ENCODE measurements at regions not wholly inside any gene's neighbourhood (a gene's known extent, or its start where the extent isn't known, plus 50 kb on each side); places are given as distances from the start of the nearest gene placed in this dataset.

DNA sequence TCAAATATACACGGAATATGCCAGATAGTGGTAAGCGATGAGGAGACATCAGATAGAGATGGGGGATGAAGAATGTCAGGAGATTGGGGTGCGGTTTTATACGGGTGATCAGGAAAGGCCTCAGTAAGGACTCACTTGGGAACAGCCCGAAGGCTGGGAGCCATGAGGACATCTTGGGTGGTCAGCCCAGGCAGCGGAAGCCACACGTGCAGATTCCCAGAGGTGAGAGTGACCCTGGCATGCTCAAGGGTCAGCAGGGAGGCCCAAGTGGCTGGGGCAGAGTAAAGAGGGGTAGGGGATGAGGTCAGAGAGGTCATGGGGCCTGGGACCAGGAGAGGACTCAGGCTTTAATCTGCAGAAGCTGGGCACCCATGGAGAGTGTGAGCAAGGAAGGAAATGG, 106.6 kb downstream of the MATN1 start:
- intact Hi-C loops (cut with DNase I) = no loop called here
- DNase-seq = no peak
- WGBS, 2 donors = 66% methylated on average over 7 of the region's 7 CpGs
- H3K4me1 ChIP-seq (ENCODE audit: control insufficient read depth in 1 of 2, insufficient read depth in 2 of 2, low read length in 2 of 2) = no peaks in the 10 kb centered on the region
- no peaks in the 10 kb centered on the region for H3K36me3 ChIP-seq (ENCODE audit: control insufficient read depth in 1 of 2, insufficient read depth in 2 of 2, low read length in 1 of 2)
- no peak overlapping the region for H3K4me3 ChIP-seq (ENCODE audit: low read length in 2 of 2)
- H3K27ac ChIP-seq (ENCODE audit: low read depth in 1 of 2, low read length in 2 of 2) = no peak overlapping the region
- H3K9me3 ChIP-seq (ENCODE audit: control insufficient read depth, low read length) = no peaks in the 10 kb centered on the region
- no peak for ATAC-seq (ENCODE audit: low FRiP score)
- H3K27me3 ChIP-seq (ENCODE audit: control insufficient read depth in 1 of 2, insufficient read depth in 2 of 2, low read length in 1 of 2) = no peaks in the 10 kb centered on the region

DNA sequence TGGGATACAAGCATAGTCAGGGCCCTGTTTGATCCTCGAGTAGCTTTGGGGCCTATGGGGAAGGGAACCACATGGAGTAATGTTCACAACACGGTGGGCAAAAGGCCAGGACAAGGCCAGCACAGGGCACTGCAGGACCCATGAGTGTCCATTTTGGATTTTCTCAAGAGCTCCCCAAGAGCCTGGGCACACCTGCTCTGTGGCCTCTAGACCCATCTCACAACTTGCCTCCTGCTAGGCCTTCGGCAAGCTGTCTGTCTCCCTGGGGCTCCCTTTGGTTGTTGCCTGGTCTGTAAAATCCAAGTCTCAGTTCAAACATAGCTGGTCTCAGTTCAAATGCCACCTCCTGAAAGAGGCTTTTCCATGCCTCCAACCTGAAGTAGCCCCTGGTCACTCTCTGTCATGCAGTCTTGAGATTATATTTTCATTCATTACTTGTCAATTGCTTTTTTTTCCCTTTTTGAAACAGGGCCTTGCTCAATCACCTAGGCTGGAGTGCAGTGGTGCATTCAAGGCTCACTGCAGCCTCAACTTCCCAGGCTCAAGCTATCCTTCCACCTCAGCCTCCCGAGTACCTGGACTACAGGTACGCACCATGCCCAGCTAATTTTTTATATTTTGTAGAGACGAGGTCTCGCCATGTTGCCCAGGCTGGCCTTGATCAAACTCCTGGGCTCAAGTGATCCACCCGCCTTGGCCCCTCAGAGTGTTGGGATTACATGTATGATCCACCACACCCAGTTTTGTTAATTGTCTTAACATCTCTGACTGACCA, 107.4 kb downstream of the MATN1 start:
- Histone ChIP-seq H3K4me1 (ENCODE audit: control insufficient read depth in 1 of 2, insufficient read depth in 2 of 2, low read length in 2 of 2) (no peaks in the 10 kb centered on the region), H3K27ac (ENCODE audit: low read depth in 1 of 2, low read length in 2 of 2) (no peak overlapping the region), H3K36me3 (ENCODE audit: control insufficient read depth in 1 of 2, insufficient read depth in 2 of 2, low read length in 1 of 2) (no peaks in the 10 kb centered on the region), H3K9me3 (ENCODE audit: control insufficient read depth, low read length) (no peaks in the 10 kb centered on the region), H3K4me3 (ENCODE audit: low read length in 2 of 2) (no peak overlapping the region), H3K27me3 (ENCODE audit: control insufficient read depth in 1 of 2, insufficient read depth in 2 of 2, low read length in 1 of 2) (no peaks in the 10 kb centered on the region)
- DNase-seq (no peak), ATAC-seq (ENCODE audit: low FRiP score) (no peak)
- intact Hi-C loops (cut with DNase I) = no loop called here
- WGBS, 2 donors = 89 to 92% methylated on average over 8 of the region's 8 CpGs

DNA sequence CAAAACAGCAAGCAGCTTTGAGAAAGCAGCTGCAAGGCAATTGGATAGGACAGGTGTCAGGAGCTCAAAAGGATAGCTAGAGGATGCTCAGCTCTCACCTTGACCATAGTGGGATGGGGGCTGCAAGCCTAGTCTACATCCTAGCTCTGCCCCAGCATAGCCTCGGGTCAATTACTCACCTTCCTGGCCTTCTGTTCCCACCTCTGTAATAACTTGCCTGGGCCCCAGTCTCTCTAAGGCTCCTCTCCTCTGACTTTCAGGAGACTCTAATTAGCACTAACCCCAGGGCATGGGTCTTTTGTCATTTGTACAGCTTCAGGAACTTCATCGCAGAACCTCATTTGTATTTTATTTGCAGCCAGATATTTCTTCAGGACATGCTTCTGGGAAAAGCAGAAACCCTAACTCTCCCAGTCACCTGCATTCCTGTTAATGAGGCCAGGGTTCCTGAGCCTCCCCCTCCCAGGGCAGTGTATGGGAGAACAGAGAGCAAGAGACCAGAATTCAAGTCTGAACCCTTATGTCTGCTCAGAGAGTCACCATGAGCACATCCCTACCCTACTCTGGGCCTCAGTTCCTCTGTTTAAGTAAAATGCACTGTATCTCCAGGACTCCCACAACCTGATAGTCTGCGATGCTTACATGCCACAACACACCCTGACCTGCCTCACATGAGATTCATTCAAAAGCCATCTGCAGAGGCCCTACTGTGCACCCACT, 108.1 kb downstream of the MATN1 start:
- Histone ChIP-seq H3K27ac (ENCODE audit: low read depth in 1 of 2, low read length in 2 of 2) (no peak overlapping the region), H3K9me3 (ENCODE audit: control insufficient read depth, low read length) (no peaks in the 10 kb centered on the region), H3K4me1 (ENCODE audit: control insufficient read depth in 1 of 2, insufficient read depth in 2 of 2, low read length in 2 of 2) (no peaks in the 10 kb centered on the region), H3K4me3 (ENCODE audit: low read length in 2 of 2) (no peak overlapping the region), H3K36me3 (ENCODE audit: control insufficient read depth in 1 of 2, insufficient read depth in 2 of 2, low read length in 1 of 2) (no peaks in the 10 kb centered on the region), H3K27me3 (ENCODE audit: control insufficient read depth in 1 of 2, insufficient read depth in 2 of 2, low read length in 1 of 2) (no peaks in the 10 kb centered on the region)
- no peak for ATAC-seq (ENCODE audit: low FRiP score)
- 79 to 83% methylated on average over 3 of the region's 3 CpGs for WGBS, 2 donors
- intact Hi-C loops (cut with DNase I) = no loop called here
- no peak for DNase-seq

DNA sequence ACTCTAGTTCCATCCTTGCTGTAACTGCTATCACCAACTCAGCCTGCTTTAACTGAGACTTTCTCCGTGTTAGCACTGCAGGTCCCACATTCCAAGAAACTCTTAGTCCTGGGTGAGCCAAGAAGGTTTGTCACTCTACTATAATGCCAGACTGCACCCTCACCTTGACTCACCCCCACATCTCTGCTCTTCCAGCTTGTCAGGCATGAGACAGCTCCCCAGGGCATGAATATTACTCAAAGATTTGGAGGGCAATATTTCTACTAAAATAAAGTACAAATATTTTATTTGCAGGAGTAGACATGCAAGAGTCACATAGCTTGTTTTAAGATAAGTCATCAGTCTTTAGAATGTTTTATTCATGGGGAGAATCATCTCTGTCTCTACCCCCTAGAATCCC, 110.2 kb downstream of the MATN1 start:
- Histone ChIP-seq H3K4me3 (ENCODE audit: low read length in 2 of 2) (no peak overlapping the region), H3K4me1 (ENCODE audit: control insufficient read depth in 1 of 2, insufficient read depth in 2 of 2, low read length in 2 of 2) (no peaks in the 10 kb centered on the region), H3K9me3 (ENCODE audit: control insufficient read depth, low read length) (no peaks in the 10 kb centered on the region), H3K36me3 (ENCODE audit: control insufficient read depth in 1 of 2, insufficient read depth in 2 of 2, low read length in 1 of 2) (no peaks in the 10 kb centered on the region), H3K27me3 (ENCODE audit: control insufficient read depth in 1 of 2, insufficient read depth in 2 of 2, low read length in 1 of 2) (no peaks in the 10 kb centered on the region), H3K27ac (ENCODE audit: low read depth in 1 of 2, low read length in 2 of 2) (no peak overlapping the region)
- 58 to 65% methylated on average over 1 of the region's 1 CpG for whole genome bisulfite sequencing, 2 donors
- DNase-seq = no peak
- no peak for ATAC-seq (ENCODE audit: low FRiP score)
- intact Hi-C loops (cut with DNase I) = no loop called here

DNA sequence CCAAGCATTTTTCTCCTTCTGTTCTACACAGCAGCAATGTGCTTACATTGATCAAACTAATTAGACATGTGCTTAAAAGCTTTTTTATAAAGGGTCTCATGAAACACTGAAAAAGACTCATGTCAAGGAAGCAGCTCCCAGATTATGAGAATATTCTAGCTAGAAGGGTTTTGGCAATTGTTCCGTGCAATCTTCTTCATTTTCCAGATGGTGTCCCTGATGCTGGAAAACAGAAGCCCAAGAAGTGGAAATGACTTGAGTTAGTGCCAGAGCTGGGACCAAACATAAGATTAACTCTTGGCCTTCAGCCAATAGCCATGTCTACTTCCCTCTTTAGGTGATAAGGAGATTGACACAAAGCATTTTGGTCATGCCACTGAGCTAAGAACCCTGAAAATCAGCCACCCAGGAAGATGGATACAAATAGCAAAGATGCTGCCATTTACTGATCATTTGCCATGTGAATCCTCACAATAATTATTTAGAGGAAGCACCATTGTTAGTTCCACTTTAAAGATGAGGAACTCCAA, 110.8 kb downstream of the MATN1 start:
- DNase-seq (no peak), ATAC-seq (ENCODE audit: low FRiP score) (no peak)
- intact Hi-C loops (cut with DNase I) = no loop called here
- H3K27me3 ChIP-seq (ENCODE audit: control insufficient read depth in 1 of 2, insufficient read depth in 2 of 2, low read length in 1 of 2) = no peaks in the 10 kb centered on the region
- 68 to 84% methylated on average over 1 of the region's 1 CpG for WGBS, 2 donors
- no peak overlapping the region for H3K4me3 ChIP-seq (ENCODE audit: low read length in 2 of 2)
- H3K27ac ChIP-seq (ENCODE audit: low read depth in 1 of 2, low read length in 2 of 2) = no peak overlapping the region
- no peaks in the 10 kb centered on the region for H3K4me1 ChIP-seq (ENCODE audit: control insufficient read depth in 1 of 2, insufficient read depth in 2 of 2, low read length in 2 of 2)
- no peaks in the 10 kb centered on the region for H3K36me3 ChIP-seq (ENCODE audit: control insufficient read depth in 1 of 2, insufficient read depth in 2 of 2, low read length in 1 of 2)
- H3K9me3 ChIP-seq (ENCODE audit: control insufficient read depth, low read length) = no peaks in the 10 kb centered on the region

DNA sequence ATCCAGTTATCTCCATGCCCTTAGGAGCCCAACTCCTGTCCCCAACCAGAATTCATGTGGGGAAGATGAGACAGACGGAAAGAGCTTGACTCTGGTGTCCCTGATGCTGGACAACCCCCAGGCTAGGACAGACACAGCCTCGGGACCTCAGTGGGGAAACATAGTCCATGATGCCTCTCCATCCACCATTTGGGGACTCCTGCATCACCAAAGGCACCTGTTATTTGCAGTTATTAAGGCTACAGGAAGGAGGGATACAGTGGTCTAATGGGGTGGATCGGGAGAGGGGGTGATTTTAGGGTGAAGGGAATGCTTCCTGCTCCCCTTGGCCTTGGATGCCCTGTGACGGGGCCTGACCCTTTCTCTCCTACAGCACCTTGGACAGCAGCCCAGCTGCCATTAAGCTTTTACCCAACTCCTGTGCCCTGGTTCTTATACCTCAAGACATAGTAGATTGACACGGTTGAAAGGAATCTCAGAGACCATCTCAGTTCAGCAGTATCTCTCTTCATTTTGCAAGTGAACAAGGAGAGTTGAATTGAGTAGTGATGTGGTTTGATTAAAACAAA, 111.6 kb downstream of the MATN1 start:
- whole genome bisulfite sequencing, 2 donors = 46 to 59% methylated on average over 5 of the region's 5 CpGs
- no peaks in the 10 kb centered on the region for H3K27me3 ChIP-seq (ENCODE audit: control insufficient read depth in 1 of 2, insufficient read depth in 2 of 2, low read length in 1 of 2)
- no peak overlapping the region for H3K27ac ChIP-seq (ENCODE audit: low read depth in 1 of 2, low read length in 2 of 2)
- no peak overlapping the region for H3K4me3 ChIP-seq (ENCODE audit: low read length in 2 of 2)
- no peaks in the 10 kb centered on the region for H3K9me3 ChIP-seq (ENCODE audit: control insufficient read depth, low read length)
- H3K4me1 ChIP-seq (ENCODE audit: control insufficient read depth in 1 of 2, insufficient read depth in 2 of 2, low read length in 2 of 2) = no peaks in the 10 kb centered on the region
- ATAC-seq (ENCODE audit: low FRiP score) = no peak
- H3K36me3 ChIP-seq (ENCODE audit: control insufficient read depth in 1 of 2, insufficient read depth in 2 of 2, low read length in 1 of 2) = no peaks in the 10 kb centered on the region
- intact Hi-C loops (cut with DNase I) = no loop called here
- no peak for DNase-seq

DNA sequence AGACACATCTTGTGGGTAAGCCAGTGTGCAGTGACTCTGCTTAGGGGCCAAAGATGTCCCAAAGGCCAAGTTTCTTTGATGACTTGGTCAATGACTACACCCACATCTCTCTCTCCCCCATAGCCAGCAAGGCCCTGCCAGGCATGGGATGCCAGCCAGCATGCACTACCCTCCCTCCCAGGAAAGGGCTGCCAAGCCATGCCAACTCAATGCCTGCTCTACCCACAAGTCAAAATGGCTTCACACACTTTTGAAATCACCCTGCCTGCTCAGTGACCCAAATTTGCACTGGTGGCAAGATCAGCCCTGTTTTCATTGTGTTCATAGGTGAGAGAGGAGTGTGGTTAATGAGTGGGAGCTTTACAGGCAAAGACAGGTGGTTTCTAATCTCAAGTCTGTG, 112.5 kb downstream of the MATN1 start:
- intact Hi-C loops (cut with DNase I) = no loop called here
- ATAC-seq (ENCODE audit: low FRiP score) = no peak

DNA sequence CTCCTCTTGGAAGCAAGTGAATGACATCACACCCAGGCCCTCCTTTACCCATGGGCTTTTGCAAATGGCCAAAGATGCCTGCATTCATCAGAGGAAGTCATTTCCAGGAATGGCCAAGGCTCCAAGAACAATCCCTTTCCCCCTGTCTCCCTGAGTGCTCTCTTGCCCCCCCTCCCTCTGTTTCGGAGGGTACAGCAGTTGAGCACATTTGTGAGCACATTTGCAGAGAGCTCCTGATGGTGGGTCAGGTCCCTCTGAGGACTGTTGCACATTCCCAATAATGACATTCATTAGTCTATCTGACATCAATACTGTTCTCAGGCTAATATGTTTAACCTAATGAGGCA, 113.4 kb downstream of the MATN1 start:
- Histone ChIP-seq H3K27me3 (ENCODE audit: control insufficient read depth in 1 of 2, insufficient read depth in 2 of 2, low read length in 1 of 2) (no peaks in the 10 kb centered on the region), H3K4me3 (ENCODE audit: low read length in 2 of 2) (no peak overlapping the region), H3K36me3 (ENCODE audit: control insufficient read depth in 1 of 2, insufficient read depth in 2 of 2, low read length in 1 of 2) (no peaks in the 10 kb centered on the region), H3K4me1 (ENCODE audit: control insufficient read depth in 1 of 2, insufficient read depth in 2 of 2, low read length in 2 of 2) (no peaks in the 10 kb centered on the region), H3K9me3 (ENCODE audit: control insufficient read depth, low read length) (no peaks in the 10 kb centered on the region), H3K27ac (ENCODE audit: low read depth in 1 of 2, low read length in 2 of 2) (no peak overlapping the region)
- WGBS, 2 donors = 46 to 60% methylated on average over 1 of the region's 1 CpG
- intact Hi-C loops (cut with DNase I) = no loop called here
- ATAC-seq (ENCODE audit: low FRiP score) (no peak), DNase-seq (no peak)

More for the DNA sequence above, 112.5 kb downstream of the MATN1 start:
- Histone ChIP-seq H3K36me3 (ENCODE audit: control insufficient read depth in 1 of 2, insufficient read depth in 2 of 2, low read length in 1 of 2) (no peaks in the 10 kb centered on the region), H3K27me3 (ENCODE audit: control insufficient read depth in 1 of 2, insufficient read depth in 2 of 2, low read length in 1 of 2) (no peaks in the 10 kb centered on the region), H3K4me3 (ENCODE audit: low read length in 2 of 2) (no peak overlapping the region), H3K27ac (ENCODE audit: low read depth in 1 of 2, low read length in 2 of 2) (no peak overlapping the region), H3K4me1 (ENCODE audit: control insufficient read depth in 1 of 2, insufficient read depth in 2 of 2, low read length in 2 of 2) (no peaks in the 10 kb centered on the region), H3K9me3 (ENCODE audit: control insufficient read depth, low read length) (no peaks in the 10 kb centered on the region)
- no peak for DNase-seq

Measured in aorta (tissue), 5 donors.